ENCODE measurements at regions not wholly inside any gene's neighbourhood (a gene's known extent, or its start where the extent isn't known, plus 50 kb on each side); places are given as distances from the start of the nearest gene placed in this dataset.
"Not testable (repeated sequence)": the region's sequence is repeated elsewhere in the genome, so short reads cannot be mapped to it uniquely, and the experiment has no call there.

- TF ChIP-seq POLR2AphosphoS5, POLR2A (IDR thresholded peaks at IDR 0.05; ENCODE audit: low read depth, low read length): not testable (repeated sequence)
These were observed 327.9 kb upstream of the WSB1 start for GRCh38 chr17:26965898-26966624.
